ENCODE measurements at regions not wholly inside any gene's neighbourhood (a gene's known extent, or its start where the extent isn't known, plus 50 kb on each side); places are given as distances from the start of the nearest gene placed in this dataset.

- H3K27me3 ChIP-seq (ENCODE audit: insufficient read depth, low read length, poor library complexity) = no peaks in the 10 kb centered on the region
- H2BK15ac ChIP-seq (replicated peaks; ENCODE audit: low read depth) = no peak overlapping the region
- no peaks in the 10 kb centered on the region for H3K79me1 ChIP-seq (ENCODE audit: low read length)
- no peak overlapping the region for H3K4ac ChIP-seq (ENCODE audit: low read depth, low read length)
- no peak overlapping the region for H3K27ac ChIP-seq (ENCODE audit: low read depth, low read length)
- no peaks in the 10 kb centered on the region for H3K36me3 ChIP-seq (ENCODE audit: control insufficient read depth, insufficient read depth, low read length)
- no peaks in the 10 kb centered on the region for H3K4me1 ChIP-seq (ENCODE audit: control insufficient read depth, low read depth, low read length)
- no peak for DNase-seq
- H3K4me2 ChIP-seq (ENCODE audit: low read length) = no peak overlapping the region
- H3K23ac ChIP-seq (ENCODE audit: low read length) = no peak overlapping the region
- no peak overlapping the region for H2BK120ac ChIP-seq (ENCODE audit: low read depth, low read length)
- no peak overlapping the region for H4K8ac ChIP-seq (ENCODE audit: low read depth, low read length)
- no peak overlapping the region for H3K56ac ChIP-seq (ENCODE audit: low read length)
- H2BK5ac ChIP-seq (ENCODE audit: low read length) = no peak overlapping the region
- no peak overlapping the region for H4K5ac ChIP-seq (ENCODE audit: low read length)
- H3K9ac ChIP-seq (ENCODE audit: low read length) = no peak overlapping the region
- no peak overlapping the region for H3K4me3 ChIP-seq (ENCODE audit: low read length)
- H3K79me2 ChIP-seq (ENCODE audit: control insufficient read depth, insufficient read depth, low read length) = no peaks in the 10 kb centered on the region
- H3K18ac ChIP-seq (ENCODE audit: low read length) = no peak overlapping the region
- WGBS (ENCODE audit: extremely low coverage, insufficient coverage, low lambda C conversion rate) = no CpG with 5 or more reads among the region's 1 CpG
- no peak overlapping the region for H2AK5ac ChIP-seq (ENCODE audit: low read length)
These were observed 745.8 kb downstream of the MRPL39 start for GRCh38 chr21:24861471-24861870.

GRCh38 chr21:24856326-24856725 is 751.0 kb downstream of the MRPL39 start:
- no peak overlapping the region for H2BK15ac ChIP-seq (replicated peaks; ENCODE audit: low read depth)
- H2BK120ac ChIP-seq (ENCODE audit: low read depth, low read length) = no peak overlapping the region
- no peak overlapping the region for H4K5ac ChIP-seq (ENCODE audit: low read length)
- no peak overlapping the region for H3K4ac ChIP-seq (ENCODE audit: low read depth, low read length)
- no peak overlapping the region for H3K56ac ChIP-seq (ENCODE audit: low read length)
- no peak overlapping the region for H3K23ac ChIP-seq (ENCODE audit: low read length)
- no peak overlapping the region for H2AK5ac ChIP-seq (ENCODE audit: low read length)
- H3K4me1 ChIP-seq (ENCODE audit: control insufficient read depth, low read depth, low read length) = no peaks in the 10 kb centered on the region
- H3K18ac ChIP-seq (ENCODE audit: low read length) = no peak overlapping the region
- no peaks in the 10 kb centered on the region for H3K79me1 ChIP-seq (ENCODE audit: low read length)
- no peak overlapping the region for H3K4me3 ChIP-seq (ENCODE audit: low read length)
- H3K9ac ChIP-seq (ENCODE audit: low read length) = no peak overlapping the region
- no peak overlapping the region for H2BK5ac ChIP-seq (ENCODE audit: low read length)
- H4K8ac ChIP-seq (ENCODE audit: low read depth, low read length) = no peak overlapping the region
- H3K27ac ChIP-seq (ENCODE audit: low read depth, low read length) = no peak overlapping the region
- H3K36me3 ChIP-seq (ENCODE audit: control insufficient read depth, insufficient read depth, low read length) = no peaks in the 10 kb centered on the region
- WGBS (ENCODE audit: extremely low coverage, insufficient coverage, low lambda C conversion rate) = no CpG with 5 or more reads among the region's 1 CpG
- H3K79me2 ChIP-seq (ENCODE audit: control insufficient read depth, insufficient read depth, low read length) = no peaks in the 10 kb centered on the region
- no peak for DNase-seq
- H3K27me3 ChIP-seq (ENCODE audit: insufficient read depth, low read length, poor library complexity) = no peaks in the 10 kb centered on the region
- no peak overlapping the region for H3K4me2 ChIP-seq (ENCODE audit: low read length)

GRCh38 chr21:24852610-24853195 is 754.6 kb downstream of the MRPL39 start:
- no CpG with 5 or more reads among the region's 1 CpG for WGBS (ENCODE audit: extremely low coverage, insufficient coverage, low lambda C conversion rate)
- no peak overlapping the region for H3K27ac ChIP-seq (ENCODE audit: low read depth, low read length)

GRCh38 chr21:24850121-24850520 is 757.2 kb downstream of the MRPL39 start:
- no peak overlapping the region for H3K4me2 ChIP-seq (ENCODE audit: low read length)
- no peaks in the 10 kb centered on the region for H3K79me1 ChIP-seq (ENCODE audit: low read length)
- no peak overlapping the region for H4K5ac ChIP-seq (ENCODE audit: low read length)
- H4K8ac ChIP-seq (ENCODE audit: low read depth, low read length) = no peak overlapping the region
- H3K18ac ChIP-seq (ENCODE audit: low read length) = no peak overlapping the region
- H3K79me2 ChIP-seq (ENCODE audit: control insufficient read depth, insufficient read depth, low read length) = no peaks in the 10 kb centered on the region
- H2AK5ac ChIP-seq (ENCODE audit: low read length) = no peak overlapping the region
- no peak overlapping the region for H2BK15ac ChIP-seq (replicated peaks; ENCODE audit: low read depth)
- H3K9ac ChIP-seq (ENCODE audit: low read length) = no peak overlapping the region
- H3K27me3 ChIP-seq (ENCODE audit: insufficient read depth, low read length, poor library complexity) = no peaks in the 10 kb centered on the region
- H2BK120ac ChIP-seq (ENCODE audit: low read depth, low read length) = no peak overlapping the region
- H3K27ac ChIP-seq (ENCODE audit: low read depth, low read length) = no peak overlapping the region
- no peak for DNase-seq
- H3K4ac ChIP-seq (ENCODE audit: low read depth, low read length) = no peak overlapping the region
- H2BK5ac ChIP-seq (ENCODE audit: low read length) = no peak overlapping the region
- WGBS (ENCODE audit: extremely low coverage, insufficient coverage, low lambda C conversion rate) = no CpG with 5 or more reads among the region's 1 CpG
- no peaks in the 10 kb centered on the region for H3K4me1 ChIP-seq (ENCODE audit: control insufficient read depth, low read depth, low read length)
- no peaks in the 10 kb centered on the region for H3K36me3 ChIP-seq (ENCODE audit: control insufficient read depth, insufficient read depth, low read length)
- no peak overlapping the region for H3K23ac ChIP-seq (ENCODE audit: low read length)
- H3K4me3 ChIP-seq (ENCODE audit: low read length) = no peak overlapping the region
- no peak overlapping the region for H3K56ac ChIP-seq (ENCODE audit: low read length)

More at GRCh38 chr21:24852610-24853195, 754.6 kb downstream of the MRPL39 start:
- Histone ChIP-seq H4K5ac (ENCODE audit: low read length) (no peak overlapping the region), H3K79me1 (ENCODE audit: low read length) (no peaks in the 10 kb centered on the region), H3K23ac (ENCODE audit: low read length) (no peak overlapping the region), H2BK120ac (ENCODE audit: low read depth, low read length) (no peak overlapping the region), H3K27me3 (ENCODE audit: insufficient read depth, low read length, poor library complexity) (no peaks in the 10 kb centered on the region), H3K36me3 (ENCODE audit: control insufficient read depth, insufficient read depth, low read length) (no peaks in the 10 kb centered on the region), H3K4ac (ENCODE audit: low read depth, low read length) (no peak overlapping the region), H2BK15ac (replicated peaks; ENCODE audit: low read depth) (no peak overlapping the region), H2BK5ac (ENCODE audit: low read length) (no peak overlapping the region), H2AK5ac (ENCODE audit: low read length) (no peak overlapping the region), H3K9ac (ENCODE audit: low read length) (no peak overlapping the region), H4K8ac (ENCODE audit: low read depth, low read length) (no peak overlapping the region), H3K4me2 (ENCODE audit: low read length) (no peak overlapping the region), H3K18ac (ENCODE audit: low read length) (no peak overlapping the region), H3K56ac (ENCODE audit: low read length) (no peak overlapping the region), H3K79me2 (ENCODE audit: control insufficient read depth, insufficient read depth, low read length) (no peaks in the 10 kb centered on the region), H3K4me1 (ENCODE audit: control insufficient read depth, low read depth, low read length) (no peaks in the 10 kb centered on the region), H3K4me3 (ENCODE audit: low read length) (no peak overlapping the region)
- no peak for DNase-seq

- Histone ChIP-seq H3K4me3 (ENCODE audit: low read length) (no peak overlapping the region), H2BK120ac (ENCODE audit: low read depth, low read length) (no peak overlapping the region), H3K18ac (ENCODE audit: low read length) (no peak overlapping the region), H3K4me1 (ENCODE audit: control insufficient read depth, low read depth, low read length) (no peaks in the 10 kb centered on the region), H3K23ac (ENCODE audit: low read length) (no peak overlapping the region), H3K79me1 (ENCODE audit: low read length) (no peaks in the 10 kb centered on the region), H2AK5ac (ENCODE audit: low read length) (no peak overlapping the region), H3K56ac (ENCODE audit: low read length) (no peak overlapping the region), H2BK5ac (ENCODE audit: low read length) (no peak overlapping the region), H3K9ac (ENCODE audit: low read length) (no peak overlapping the region), H3K36me3 (ENCODE audit: control insufficient read depth, insufficient read depth, low read length) (no peaks in the 10 kb centered on the region), H3K4me2 (ENCODE audit: low read length) (no peak overlapping the region), H3K27ac (ENCODE audit: low read depth, low read length) (no peak overlapping the region), H3K27me3 (ENCODE audit: insufficient read depth, low read length, poor library complexity) (no peaks in the 10 kb centered on the region), H2BK15ac (replicated peaks; ENCODE audit: low read depth) (no peak overlapping the region), H3K79me2 (ENCODE audit: control insufficient read depth, insufficient read depth, low read length) (no peaks in the 10 kb centered on the region), H4K5ac (ENCODE audit: low read length) (no peak overlapping the region), H3K4ac (ENCODE audit: low read depth, low read length) (no peak overlapping the region), H4K8ac (ENCODE audit: low read depth, low read length) (no peak overlapping the region)
- no peak for DNase-seq
- WGBS (ENCODE audit: extremely low coverage, insufficient coverage, low lambda C conversion rate) = no CpG with 5 or more reads among the region's 5 CpGs
These were observed 762.6 kb downstream of the MRPL39 start for GRCh38 chr21:24844671-24845070.

GRCh38 chr21:24840287-24840686 is 767.0 kb downstream of the MRPL39 start:
- Histone ChIP-seq H2BK5ac (ENCODE audit: low read length) (no peak overlapping the region), H3K56ac (ENCODE audit: low read length) (no peak overlapping the region), H4K8ac (ENCODE audit: low read depth, low read length) (no peak overlapping the region), H3K9ac (ENCODE audit: low read length) (no peak overlapping the region), H3K23ac (ENCODE audit: low read length) (no peak overlapping the region), H3K4me2 (ENCODE audit: low read length) (no peak overlapping the region), H3K79me2 (ENCODE audit: control insufficient read depth, insufficient read depth, low read length) (no peaks in the 10 kb centered on the region), H2BK120ac (ENCODE audit: low read depth, low read length) (no peak overlapping the region), H3K79me1 (ENCODE audit: low read length) (no peaks in the 10 kb centered on the region), H3K4ac (ENCODE audit: low read depth, low read length) (no peak overlapping the region), H3K36me3 (ENCODE audit: control insufficient read depth, insufficient read depth, low read length) (no peaks in the 10 kb centered on the region), H4K5ac (ENCODE audit: low read length) (no peak overlapping the region), H3K27ac (ENCODE audit: low read depth, low read length) (no peak overlapping the region), H3K18ac (ENCODE audit: low read length) (no peak overlapping the region), H2BK15ac (replicated peaks; ENCODE audit: low read depth) (no peak overlapping the region), H3K4me3 (ENCODE audit: low read length) (no peak overlapping the region), H3K27me3 (ENCODE audit: insufficient read depth, low read length, poor library complexity) (no peaks in the 10 kb centered on the region), H3K4me1 (ENCODE audit: control insufficient read depth, low read depth, low read length) (no peaks in the 10 kb centered on the region), H2AK5ac (ENCODE audit: low read length) (no peak overlapping the region)
- no CpG with 5 or more reads among the region's 30 CpGs for WGBS (ENCODE audit: extremely low coverage, insufficient coverage, low lambda C conversion rate)
- DNase-seq = no peak
